Panc1 (cell line): ENCODE measurements at regions not wholly inside any gene's neighbourhood (a gene's known extent, or its start where the extent isn't known, plus 50 kb on each side); places are given as distances from the start of the nearest gene placed in this dataset.

ENCODE experiments used
- CTCF ChIP-seq: fragments of 450-650 bp; IDR thresholded peaks from 2 replicates; pipeline ENCODE4 v1.5.1; 2017; ENCODE audit warnings: mild to moderate bottlenecking
- POLR2AphosphoS5 ChIP-seq: IDR thresholded peaks from 2 replicates; pipeline ENCODE4 v1.6.1; 2012; ENCODE audit warnings: mild to moderate bottlenecking, low read depth, low read length, moderate library complexity
- REST ChIP-seq, 2 experiments: IDR thresholded peaks; 2 replicates each; pipeline ENCODE4 v1.6.1; 2011 to 2012; ENCODE audit warnings: low read depth in 2 of 2, control low read depth in 1 of 2, low read length in 1 of 2, mild to moderate bottlenecking in 1 of 2, moderate library complexity in 1 of 2; ENCODE audit not compliant: insufficient read depth in 1 of 2
- SIN3A ChIP-seq: IDR thresholded peaks from 2 replicates; pipeline ENCODE4 v1.6.1; 2012; ENCODE audit warnings: low read depth, mild to moderate bottlenecking, low read length, moderate library complexity, borderline replicate concordance; ENCODE audit not compliant: insufficient read depth
- TCF7L2 ChIP-seq: IDR thresholded peaks from 2 replicates; pipeline ENCODE4 v1.6.1; 2011; ENCODE audit warnings: mild to moderate bottlenecking, low read depth, low read length, inconsistent platforms

DNA sequence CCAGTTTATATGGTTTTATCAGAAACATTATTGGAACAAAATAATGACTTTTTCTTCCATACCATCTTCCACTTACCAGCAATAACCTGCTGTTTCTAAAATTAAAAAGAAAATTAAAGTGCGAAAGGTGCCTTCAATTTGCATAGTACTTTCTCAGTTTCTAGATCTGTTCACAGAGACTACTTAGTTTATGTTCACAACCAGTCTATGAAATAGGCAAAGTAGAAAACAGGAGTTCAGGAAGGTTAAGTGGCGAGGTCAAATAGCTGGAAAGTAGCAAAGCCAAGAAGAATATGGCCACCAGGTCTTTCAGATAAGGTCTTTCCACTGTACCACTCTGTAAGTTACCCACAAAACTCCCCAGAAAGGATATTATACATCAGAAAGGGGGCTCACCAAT is 63.3 kb downstream of the BMP4 start:
- TF ChIP-seq CTCF: no peak
- no peak for TF ChIP-seq POLR2AphosphoS5
- no peak for TF ChIP-seq REST (IDR thresholded peaks at IDR 0.05; ENCODE audit: insufficient read depth in 1 of 2, low read depth in 2 of 2, low read length in 1 of 2)
- no peak for TF ChIP-seq SIN3A
- no peak for TF ChIP-seq TCF7L2
